Hematopoietic multipotent progenitor cell treated with erythropoietin and hydrocortisone succinate and interleukin-3 and kit ligand, for 6 days (in vitro differentiated cells): ENCODE measurements at regions not wholly inside any gene's neighbourhood (a gene's known extent, or its start where the extent isn't known, plus 50 kb on each side); places are given as distances from the start of the nearest gene placed in this dataset.

Experiments used
- DNase-seq: peaks from one replicate; pipeline ENCODE4 v3.0.0-alpha.2; 2015

- peak; percentile 45 for DNase-seq
Observed at GRCh38 chr4:122508083-122508482, 51.6 kb upstream of the IL2 start.
